CD4-positive, alpha-beta memory T cell (primary cell): ENCODE measurements at regions not wholly inside any gene's neighbourhood (a gene's known extent, or its start where the extent isn't known, plus 50 kb on each side); places are given as distances from the start of the nearest gene placed in this dataset.
A peak's percentile ranks its signal among the peaks of the same experiment; 100 is the strongest.

Experiments used
- CTCF ChIA-PET: fragments of 350-600 bp; sonication (Branson Sonifier 250); formaldehyde crosslinking; loops from one replicate; lab custom pipeline; 2021; ENCODE audit warnings: inconsistent platforms; ENCODE audit not compliant: partially characterized antibody; lab: Charles Lee
- POLR2A ChIA-PET: fragments of 350-600 bp; sonication (Branson Sonifier 250); formaldehyde crosslinking; loops from one replicate; lab custom pipeline; 2021; ENCODE audit not compliant: partially characterized antibody; lab: Charles Lee
- DNase-seq, 5 donors: peaks; one replicate each; pipeline versions ENCODE4 v3.0.0 to v3.0.0-alpha.2; 2020 to 2022; ENCODE audit warnings: mixed read lengths in 1 of 5
- H3K27ac ChIP-seq: one replicate; pipeline ENCODE4 v1.7.0; 2013; ENCODE audit warnings: low read depth, low read length
- H3K27me3 ChIP-seq: 2 replicates; pipeline ENCODE4 v1.7.0; 2013; ENCODE audit warnings: mild to moderate bottlenecking, low read length, moderate library complexity; ENCODE audit not compliant: insufficient read depth
- H3K36me3 ChIP-seq: 2 replicates; pipeline ENCODE4 v1.7.0; 2013; ENCODE audit warnings: mild to moderate bottlenecking, low read length, moderate library complexity; ENCODE audit not compliant: insufficient read depth
- H3K4me1 ChIP-seq: 2 replicates; pipeline ENCODE4 v1.7.0; 2013; ENCODE audit warnings: mild to moderate bottlenecking, low read length, moderate library complexity; ENCODE audit not compliant: insufficient read depth
- H3K4me3 ChIP-seq, 2 donors: one replicate each; pipeline ENCODE4 v1.7.0; 2013; ENCODE audit warnings: low read length in 2 of 2, mild to moderate bottlenecking in 1 of 2
- H3K9me3 ChIP-seq, 2 donors: one replicate each; pipeline ENCODE4 v1.7.0; 2013; ENCODE audit warnings: low read length in 2 of 2, control low read depth in 1 of 2; ENCODE audit not compliant: control insufficient read depth in 1 of 2
- H3K27ac Mint-ChIP-seq, 7 donors: one replicate each; pipeline ENCODE4 v1.8.0; 2020 to 2021; ENCODE audit warnings: mixed read lengths in 7 of 7, mild to moderate bottlenecking in 6 of 7, inconsistent platforms in 3 of 7, moderate library complexity in 3 of 7
- H3K27me3 Mint-ChIP-seq, 2 donors: one replicate each; pipeline ENCODE4 v1.8.0; 2020 to 2021; ENCODE audit warnings: mixed read lengths in 2 of 2
- H3K36me3 Mint-ChIP-seq, 2 donors: one replicate each; pipeline ENCODE4 v1.8.0; 2020 to 2021; ENCODE audit warnings: mixed read lengths in 2 of 2, inconsistent platforms in 1 of 2, mild to moderate bottlenecking in 1 of 2
- H3K4me1 Mint-ChIP-seq, 4 donors: one replicate each; pipeline ENCODE4 v1.8.0; 2020 to 2021; ENCODE audit warnings: mixed read lengths in 4 of 4, mild to moderate bottlenecking in 1 of 4
- H3K4me3 Mint-ChIP-seq, 8 donors: one replicate each; pipeline ENCODE4 v1.8.0; 2020 to 2021; ENCODE audit warnings: mixed read lengths in 8 of 8, mild to moderate bottlenecking in 7 of 8, moderate library complexity in 6 of 8, inconsistent platforms in 3 of 8
- H3K9me3 Mint-ChIP-seq, 8 donors: one replicate each; pipeline ENCODE4 v1.8.0; 2020 to 2021; ENCODE audit warnings: mixed read lengths in 8 of 8, mild to moderate bottlenecking in 5 of 8, inconsistent platforms in 3 of 8, moderate library complexity in 1 of 8
- intact Hi-C: fragments of 100-400 bp; cut with micrococcal nuclease; formaldehyde crosslinking; loops from one replicate; pipeline ENCODE4 v1.15.1; 2023

DNA sequence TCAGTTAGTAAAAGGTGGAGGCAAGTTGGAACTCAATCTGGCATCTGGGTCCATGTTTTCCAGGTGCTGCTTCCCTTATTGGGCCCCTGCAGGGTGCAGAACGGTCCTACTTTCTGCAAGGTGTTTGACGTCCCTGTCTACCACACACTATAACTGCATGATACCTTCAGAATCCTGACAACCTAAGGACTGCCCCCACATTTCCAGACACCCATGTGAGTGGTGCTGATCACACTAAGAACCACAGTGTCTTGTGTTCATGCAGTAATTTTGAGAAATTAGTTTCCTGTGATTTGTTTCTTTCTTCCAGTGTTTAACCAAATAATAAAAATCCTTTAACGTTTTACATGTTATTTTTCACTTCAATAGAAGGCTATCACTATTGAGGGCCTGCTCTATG lies 121.1 kb upstream of the MDM1 start:
- H3K9me3 Mint-ChIP-seq: peaks cover 0 to 3% (median 0%) of the 10 kb centered on the region in 8 donors
- no peak overlapping the region for H3K27ac ChIP-seq
- H3K36me3 ChIP-seq: no peaks in the 10 kb centered on the region
- H3K4me1 Mint-ChIP-seq: peaks cover 62 to 91% (median 79%) of the 10 kb centered on the region in 4 donors
- intact Hi-C loops: loop anchor here (5.0 kb wide), 2 partner anchors 81 to 234 kb away; partner anchors contain the start of gene NUP107
- no peaks in the 10 kb centered on the region for H3K27me3 Mint-ChIP-seq
- H3K36me3 Mint-ChIP-seq: no peaks in the 10 kb centered on the region
- ChIA-PET CTCF (no interaction called here), POLR2A (interaction anchor here (1.6 kb wide), 1 partner anchor 88 kb away, joined by 6 read pairs; no protein-coding TSS in a partner anchor)
- peak overlapping the region in 6 of 7 donors; percentile 56 to 91 (median 68) for H3K27ac Mint-ChIP-seq
- no peaks in the 10 kb centered on the region for H3K9me3 ChIP-seq
- DNase-seq: no peak
- peaks cover 82% of the 10 kb centered on the region for H3K4me1 ChIP-seq
- H3K4me3 ChIP-seq: no peak overlapping the region
- H3K27me3 ChIP-seq: no peaks in the 10 kb centered on the region
- peak overlapping the region in 5 of 8 donors; percentile 2 to 88 (median 38) for H3K4me3 Mint-ChIP-seq

DNA sequence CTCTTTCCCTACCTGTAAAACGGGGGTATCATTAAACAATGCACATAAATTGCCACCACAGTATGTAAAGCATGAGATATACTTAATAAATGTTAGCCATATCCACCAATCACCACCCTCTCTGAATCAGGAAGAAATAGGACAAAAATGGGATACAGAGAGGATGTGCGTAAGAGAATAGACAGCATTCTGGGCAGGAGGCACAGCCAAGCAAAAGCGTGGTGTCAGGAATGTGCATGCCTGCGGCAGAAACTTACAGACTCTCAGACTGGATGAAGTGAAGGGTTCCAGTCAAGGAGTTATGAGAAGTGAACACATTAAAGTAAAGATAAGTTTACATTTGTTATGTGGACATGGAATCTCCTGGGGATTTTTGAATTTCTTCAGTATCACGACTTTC lies 121.7 kb upstream of the MDM1 start:
- intact Hi-C loops: loop anchor here (5.0 kb wide), 2 partner anchors 82 to 233 kb away; partner anchors contain the start of gene NUP107
- H3K36me3 Mint-ChIP-seq: no peaks in the 10 kb centered on the region
- H3K27ac Mint-ChIP-seq: peak overlapping the region in 2 of 7 donors; percentile 64 to 91
- H3K36me3 ChIP-seq: no peaks in the 10 kb centered on the region
- H3K9me3 Mint-ChIP-seq: peaks cover 0 to 3% (median 0%) of the 10 kb centered on the region in 8 donors
- no peak for DNase-seq
- H3K4me1 Mint-ChIP-seq: peaks cover 65 to 91% (median 82%) of the 10 kb centered on the region in 4 donors
- H3K27ac ChIP-seq: no peak overlapping the region
- peak overlapping the region in 5 of 8 donors; percentile 13 to 38 (median 27) for H3K4me3 Mint-ChIP-seq
- no peaks in the 10 kb centered on the region for H3K27me3 ChIP-seq
- H3K4me3 ChIP-seq: no peak overlapping the region
- no peaks in the 10 kb centered on the region for H3K27me3 Mint-ChIP-seq
- no peaks in the 10 kb centered on the region for H3K9me3 ChIP-seq
- ChIA-PET POLR2A (interaction anchor here (0.9 kb wide), 1 partner anchor 355 kb away, joined by 3 read pairs; the partner anchor contains the start of gene MDM2), CTCF (interaction anchor here (1.5 kb wide), 1 partner anchor 11 kb away, joined by 4 read pairs; no protein-coding TSS in a partner anchor)
- peaks cover 76% of the 10 kb centered on the region for H3K4me1 ChIP-seq

DNA sequence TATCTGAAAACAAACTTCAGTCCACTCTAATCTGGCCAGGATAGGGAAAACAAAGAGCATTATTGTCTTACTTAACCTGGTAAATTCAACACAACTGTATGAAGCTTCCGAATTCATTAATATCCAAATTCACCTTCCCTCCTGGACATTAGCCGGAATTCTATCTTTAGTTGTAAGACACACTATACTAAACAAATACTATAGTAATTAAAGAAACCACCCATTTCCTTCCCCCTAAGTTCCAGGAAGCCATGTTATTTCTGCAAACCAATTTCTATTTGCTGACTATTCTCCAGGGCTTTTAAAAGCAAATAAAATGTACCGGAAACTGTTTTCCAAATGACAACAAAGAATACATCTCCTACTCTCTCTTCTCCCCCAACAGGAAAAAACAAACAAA lies 122.7 kb upstream of the MDM1 start:
- no peaks in the 10 kb centered on the region for H3K36me3 ChIP-seq
- peaks cover 59 to 84% (median 74%) of the 10 kb centered on the region in 4 donors for H3K4me1 Mint-ChIP-seq
- H3K9me3 ChIP-seq: no peaks in the 10 kb centered on the region
- CTCF ChIA-PET: interaction anchor here (0.7 to 1.5 kb wide), 3 partner anchors 12 to 99 kb away, joined by 3 to 4 read pairs (median 3); no protein-coding TSS in a partner anchor
- H3K9me3 Mint-ChIP-seq: peaks cover 0 to 3% (median 0%) of the 10 kb centered on the region in 8 donors
- peak overlapping the region in 5 of 7 donors; percentile 17 to 81 (median 73) for H3K27ac Mint-ChIP-seq
- no peaks in the 10 kb centered on the region for H3K27me3 Mint-ChIP-seq
- H3K4me3 ChIP-seq: no peak overlapping the region
- H3K27ac ChIP-seq: no peak overlapping the region
- H3K36me3 Mint-ChIP-seq: no peaks in the 10 kb centered on the region
- H3K4me3 Mint-ChIP-seq: peak overlapping the region in 7 of 8 donors; percentile 1 to 82 (median 61)
- DNase-seq: no peak
- H3K4me1 ChIP-seq: peaks cover 65% of the 10 kb centered on the region
- no peaks in the 10 kb centered on the region for H3K27me3 ChIP-seq
- intact Hi-C loops: loop anchor here (5.0 kb wide), 2 partner anchors 83 to 232 kb away; partner anchors contain the start of gene NUP107
- POLR2A ChIA-PET: interaction anchor here (0.8 to 2.0 kb wide), 6 partner anchors 8 to 354 kb away, joined by 3 to 7 read pairs (median 3); partner anchors contain the start of genes MDM2, NUP107, RAP1B and SLC35E3

DNA sequence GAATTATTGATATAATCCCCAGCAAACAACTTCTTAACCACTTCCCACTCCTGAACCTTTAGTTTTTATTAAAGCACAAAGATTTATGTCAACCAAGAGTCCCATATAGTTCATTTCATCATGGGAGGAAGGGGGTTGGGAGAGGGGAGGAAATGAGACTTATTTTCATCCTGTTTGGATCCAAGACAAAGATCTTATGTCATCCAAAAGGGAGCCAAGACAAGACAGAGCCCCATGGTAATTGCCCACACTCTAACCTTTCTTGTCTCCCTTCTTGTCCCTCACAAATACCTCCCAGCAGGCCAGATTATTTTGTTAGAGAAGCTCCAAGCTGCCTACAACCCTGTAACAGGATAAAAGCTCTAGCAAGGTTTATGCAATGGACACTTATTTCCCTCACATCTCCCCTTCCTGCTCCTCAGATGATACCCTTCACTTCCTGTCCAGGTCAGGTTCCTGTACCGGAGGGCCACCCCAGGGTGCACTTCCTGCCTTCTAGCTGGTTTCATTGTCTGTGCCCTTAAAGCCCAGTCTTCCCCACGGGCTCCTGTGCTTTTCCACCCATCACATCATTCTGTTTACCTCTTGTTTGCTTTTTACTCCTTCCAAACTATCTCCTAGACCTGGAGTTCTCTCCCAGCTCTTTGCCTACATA lies 123.7 kb upstream of the MDM1 start:
- H3K27ac ChIP-seq: no peak overlapping the region
- no peaks in the 10 kb centered on the region for H3K36me3 ChIP-seq
- Mint-ChIP-seq H3K4me1 (peaks cover 53 to 75% (median 67%) of the 10 kb centered on the region in 4 donors), H3K27ac (peak overlapping the region; percentile 10 to 84 (median 81)), H3K27me3 (no peaks in the 10 kb centered on the region), H3K9me3 (peaks cover 0 to 3% (median 0%) of the 10 kb centered on the region in 8 donors), H3K36me3 (no peaks in the 10 kb centered on the region), H3K4me3 (peak overlapping the region in 7 of 8 donors; percentile 37 to 82 (median 61))
- no peaks in the 10 kb centered on the region for H3K9me3 ChIP-seq
- H3K27me3 ChIP-seq: no peaks in the 10 kb centered on the region
- ChIA-PET CTCF (interaction anchor here (1.1 kb wide), 1 partner anchor 98 kb away, joined by 4 read pairs; no protein-coding TSS in a partner anchor), POLR2A (interaction anchor here (0.9 to 2.0 kb wide), 7 partner anchors 12 to 290 kb away, joined by 3 to 7 read pairs (median 3); partner anchors contain the start of genes NUP107, RAP1B and SLC35E3)
- H3K4me3 ChIP-seq: no peak overlapping the region
- intact Hi-C loops: no loop called here
- no peak for DNase-seq
- H3K4me1 ChIP-seq: peaks cover 59% of the 10 kb centered on the region

DNA sequence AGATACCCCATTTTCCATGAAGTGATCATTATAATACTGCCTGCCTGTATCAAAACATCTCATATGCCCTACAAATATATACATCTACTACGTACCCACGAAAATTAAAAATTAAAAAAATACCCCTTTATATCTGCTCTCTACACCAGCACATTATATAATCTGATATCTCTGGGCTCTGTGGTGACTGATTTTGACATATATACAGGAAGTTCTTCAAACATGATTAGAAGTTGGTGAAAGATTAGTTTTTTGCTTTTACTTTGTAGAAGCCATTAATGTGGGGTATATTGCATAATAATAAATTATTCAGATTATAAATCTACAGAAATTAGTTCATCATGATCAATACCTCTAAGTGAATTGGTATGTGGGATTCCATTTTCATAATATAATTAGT lies 126.7 kb upstream of the MDM1 start:
- Mint-ChIP-seq H3K4me1 (peaks cover 33 to 61% (median 45%) of the 10 kb centered on the region in 4 donors), H3K27me3 (no peaks in the 10 kb centered on the region), H3K4me3 (no peak overlapping the region), H3K9me3 (peaks cover 0 to 3% (median 0%) of the 10 kb centered on the region in 8 donors), H3K27ac (no peak overlapping the region), H3K36me3 (peaks cover 0 to 2% of the 10 kb centered on the region in 2 donors)
- H3K27me3 ChIP-seq: no peaks in the 10 kb centered on the region
- peaks cover 38% of the 10 kb centered on the region for H3K4me1 ChIP-seq
- no peak overlapping the region for H3K4me3 ChIP-seq
- POLR2A ChIA-PET: no interaction called here
- intact Hi-C loops: no loop called here
- no peak for DNase-seq
- CTCF ChIA-PET: no interaction called here
- no peaks in the 10 kb centered on the region for H3K9me3 ChIP-seq
- H3K27ac ChIP-seq: no peak overlapping the region
- H3K36me3 ChIP-seq: no peaks in the 10 kb centered on the region

DNA sequence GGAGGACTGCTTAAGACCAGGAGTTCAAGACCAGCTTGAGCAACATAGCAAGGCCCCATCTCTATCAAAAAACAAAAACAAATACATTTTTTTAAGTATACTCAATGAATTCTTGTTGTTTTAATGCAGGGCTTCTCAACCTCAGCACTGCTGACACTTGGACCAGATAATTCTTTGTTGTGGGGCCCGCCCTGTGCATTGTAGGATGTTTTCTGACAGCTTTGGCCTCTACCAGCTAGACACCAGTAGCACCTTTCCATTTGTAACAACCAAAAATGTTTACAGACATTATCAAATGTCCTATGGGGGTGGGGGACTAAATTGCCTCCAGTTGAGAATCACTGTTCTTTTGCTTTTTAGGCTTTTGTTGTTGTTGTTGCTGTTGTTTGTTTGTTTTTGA lies 128.1 kb upstream of the MDM1 start:
- no peak overlapping the region for H3K4me3 ChIP-seq
- Mint-ChIP-seq H3K27me3 (no peaks in the 10 kb centered on the region), H3K9me3 (peaks cover 0 to 3% (median 0%) of the 10 kb centered on the region in 8 donors), H3K4me1 (peaks cover 24 to 47% (median 33%) of the 10 kb centered on the region in 4 donors), H3K36me3 (peaks cover 0 to 2% of the 10 kb centered on the region in 2 donors), H3K4me3 (peak overlapping the region in 1 of 8 donors; percentile 16), H3K27ac (no peak overlapping the region)
- no peak for DNase-seq
- no peaks in the 10 kb centered on the region for H3K36me3 ChIP-seq
- CTCF ChIA-PET: no interaction called here
- H3K27me3 ChIP-seq: no peaks in the 10 kb centered on the region
- H3K4me1 ChIP-seq: peaks cover 24% of the 10 kb centered on the region
- POLR2A ChIA-PET: no interaction called here
- H3K27ac ChIP-seq: no peak overlapping the region
- intact Hi-C loops: loop anchor here (5.0 kb wide), 1 partner anchor 152 kb away; the partner anchor contains the start of gene RAP1B
- no peaks in the 10 kb centered on the region for H3K9me3 ChIP-seq

DNA sequence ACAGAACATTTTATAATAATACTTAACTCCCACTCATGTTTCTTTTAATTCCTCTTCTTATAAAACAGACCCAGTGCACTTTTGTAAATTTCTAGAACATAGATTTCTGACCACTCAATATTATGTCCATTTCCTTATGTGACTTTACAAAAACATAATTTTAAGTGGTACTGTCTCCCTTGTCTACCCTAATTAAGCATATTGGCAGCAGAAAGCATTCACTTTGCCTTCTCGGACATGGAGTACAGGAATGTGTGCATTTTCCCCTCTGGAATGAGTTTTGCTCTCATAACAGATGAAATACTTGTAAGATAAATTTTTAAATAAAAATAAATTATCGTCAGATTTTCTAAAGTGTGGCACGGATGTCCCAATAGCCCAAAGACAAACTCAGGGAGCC lies 129.5 kb upstream of the MDM1 start:
- H3K27me3 Mint-ChIP-seq: no peaks in the 10 kb centered on the region
- intact Hi-C loops: loop anchor here (5.0 kb wide), 1 partner anchor 151 kb away; the partner anchor contains the start of gene RAP1B
- no peaks in the 10 kb centered on the region for H3K27me3 ChIP-seq
- no peak for DNase-seq
- peak overlapping the region in 1 of 7 donors; percentile 14 for H3K27ac Mint-ChIP-seq
- no peaks in the 10 kb centered on the region for H3K36me3 ChIP-seq
- H3K27ac ChIP-seq: no peak overlapping the region
- H3K4me3 Mint-ChIP-seq: no peak overlapping the region
- H3K36me3 Mint-ChIP-seq: peaks cover 0 to 2% of the 10 kb centered on the region in 2 donors
- H3K4me1 Mint-ChIP-seq: peaks cover 14 to 33% (median 19%) of the 10 kb centered on the region in 4 donors
- peaks cover 10% of the 10 kb centered on the region for H3K4me1 ChIP-seq
- POLR2A ChIA-PET: interaction anchor here (1.2 to 1.8 kb wide), 5 partner anchors 11 to 96 kb away, joined by 3 to 8 read pairs (median 4); no protein-coding TSS in a partner anchor
- no peak overlapping the region for H3K4me3 ChIP-seq
- H3K9me3 ChIP-seq: no peaks in the 10 kb centered on the region
- peaks cover 0 to 3% (median 0%) of the 10 kb centered on the region in 8 donors for H3K9me3 Mint-ChIP-seq
- CTCF ChIA-PET: no interaction called here
